ENCODE measurements at regions not wholly inside any gene's neighbourhood (a gene's known extent, or its start where the extent isn't known, plus 50 kb on each side); places are given as distances from the start of the nearest gene placed in this dataset.

GRCh38 chr2:185921048-185921756 lies 182.6 kb downstream of the FSIP2 start:
- TF ChIP-seq GATA2 (IDR thresholded peaks at IDR 0.05; ENCODE audit: low read depth, low read length) (no peak), GATA3 (IDR thresholded peaks at IDR 0.05; ENCODE audit: low read depth, low read length) (no peak)
